PC-9 (cell line): ENCODE measurements at regions not wholly inside any gene's neighbourhood (a gene's known extent, or its start where the extent isn't known, plus 50 kb on each side); places are given as distances from the start of the nearest gene placed in this dataset.

ENCODE experiments used
- BruUV-seq: library from RNA; stranded (reverse); fragments of 400-500 nt; replicated peaks from 2 replicates; lab custom pipeline; 2021; lab: Mats Ljungman, UMichigan
- CTCF ChIA-PET: fragments of 300-600 bp; sonication (Branson Sonifier 250); formaldehyde crosslinking; loops from one replicate; lab custom pipeline; 2022; ENCODE audit warnings: antibody characterized with exemption; lab: Charles Lee
- POLR2A ChIA-PET: fragments of 300-600 bp; sonication (Branson Sonifier 250); formaldehyde crosslinking; loops from one replicate; lab custom pipeline; 2022; ENCODE audit warnings: antibody characterized with exemption; ENCODE audit not compliant: unreplicated experiment; lab: Charles Lee
- DNase-seq, 2 experiments: peaks; one replicate each; pipeline versions ENCODE4 v3.0.0 to v3.0.0-alpha.2; 2015 to 2022; ENCODE audit warnings: mixed read lengths in 1 of 2
- H2AFZ ChIP-seq: fragments of 200-600 bp; sonication (generic); 2 replicates; pipeline ENCODE4 v1.8.1; 2017; ENCODE audit warnings: antibody characterized with exemption
- H3F3A ChIP-seq: fragments of 200-600 bp; sonication (generic); 2 replicates; pipeline ENCODE4 v1.8.1; 2017; ENCODE audit warnings: antibody characterized with exemption, mild to moderate bottlenecking, low read depth; ENCODE audit not compliant: insufficient read depth
- H3K27ac ChIP-seq: fragments of 200-600 bp; sonication (generic); 2 replicates; pipeline ENCODE4 v1.6.1; 2016; ENCODE audit warnings: mixed run types
- H3K27me3 ChIP-seq: fragments of 200-600 bp; sonication (generic); 2 replicates; pipeline ENCODE4 v1.6.1; 2016; ENCODE audit warnings: low read depth, mixed run types; ENCODE audit not compliant: insufficient read depth
- H3K36me3 ChIP-seq: fragments of 200-600 bp; sonication (generic); 2 replicates; pipeline ENCODE4 v1.6.1; 2016; ENCODE audit warnings: low read depth, mixed run types
- H3K4me1 ChIP-seq: fragments of 200-600 bp; sonication (generic); replicated peaks from 2 replicates; pipeline ENCODE4 v1.6.1; 2016; ENCODE audit warnings: mixed run types; ENCODE audit not compliant: insufficient read depth
- H3K4me2 ChIP-seq: fragments of 200-600 bp; sonication (generic); 2 replicates; pipeline ENCODE4 v1.6.1; 2017; ENCODE audit warnings: mixed run types
- H3K4me3 ChIP-seq: fragments of 200-600 bp; sonication (generic); 2 replicates; pipeline ENCODE4 v1.6.1; 2016; ENCODE audit warnings: mixed run types
- H3K79me2 ChIP-seq: fragments of 200-600 bp; sonication (generic); 2 replicates; pipeline ENCODE4 v1.6.1; 2017; ENCODE audit warnings: low read depth, mixed run types
- H3K9me2 ChIP-seq: fragments of 200-600 bp; sonication (generic); 2 replicates; pipeline ENCODE4 v1.8.1; 2017; ENCODE audit warnings: mild to moderate bottlenecking; ENCODE audit not compliant: insufficient read depth
- H3K9me3 ChIP-seq: fragments of 200-600 bp; sonication (generic); 2 replicates; pipeline ENCODE4 v1.8.1; 2016; ENCODE audit warnings: low read depth; ENCODE audit not compliant: insufficient read depth
- H4K20me1 ChIP-seq: fragments of 200-600 bp; sonication (generic); 2 replicates; pipeline ENCODE4 v1.8.1; 2017; ENCODE audit not compliant: insufficient read depth
- EZH2 ChIP-seq: fragments of 200-600 bp; sonication (generic); IDR thresholded peaks from 2 replicates; pipeline ENCODE4 v1.8.0; 2017; ENCODE audit warnings: antibody characterized with exemption, low read depth
- intact Hi-C: fragments of 100-400 bp; cut with micrococcal nuclease; formaldehyde crosslinking; loops from one replicate; pipeline ENCODE4 v1.10.0; 2022; ENCODE audit not compliant: unreplicated experiment
- TF ChIP-seq, protein P1 (sequence below): fragments of 200-600 bp; sonication (generic); conservative IDR thresholded peaks from 2 replicates; pipeline ENCODE4 v1.6.1; 2017; ENCODE audit warnings: mixed run types, antibody characterized with exemption, mild to moderate bottlenecking, moderate library complexity

DNA sequence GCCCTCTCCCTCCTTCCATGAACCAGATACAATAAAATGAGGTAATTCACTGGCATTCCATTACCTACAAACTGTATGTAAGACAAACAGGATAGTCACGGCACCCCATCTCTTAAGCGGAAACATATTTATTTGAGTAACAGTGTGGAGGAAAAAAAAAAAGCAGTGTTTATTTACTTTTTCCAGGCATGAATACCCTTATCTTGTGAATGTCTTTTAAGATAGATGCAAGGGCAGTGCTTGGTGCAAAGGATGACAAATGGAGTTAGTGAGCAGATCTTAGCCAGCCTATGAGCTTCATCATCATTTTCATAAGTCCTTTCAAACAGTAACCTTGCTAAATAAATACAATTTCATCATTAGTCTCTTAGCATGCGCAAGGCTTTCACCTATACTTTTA, 1661.8 kb upstream of the SPRY2 start:
- Histone ChIP-seq H2AFZ (no peak overlapping the region), H3F3A (no peaks in the 10 kb centered on the region), H3K9me2 (no peaks in the 10 kb centered on the region), H3K27ac (no peak overlapping the region), H3K36me3 (no peaks in the 10 kb centered on the region), H3K9me3 (0 out of 2 replicates have a peak, but pooled peaks cover 4% of the 10 kb centered on the region), H3K4me3 (no peak overlapping the region), H3K4me1 (no peaks in the 10 kb centered on the region), H3K27me3 (no peaks in the 10 kb centered on the region), H3K4me2 (no peak overlapping the region), H4K20me1 (no peaks in the 10 kb centered on the region), H3K79me2 (no peaks in the 10 kb centered on the region)
- BruUV-seq: no TSS peak
- CTCF ChIA-PET: no interaction called here
- POLR2A ChIA-PET: no interaction called here
- DNase-seq: no peak
- no peak for TF ChIP-seq EZH2
- TF ChIP-seq, protein P1, sequence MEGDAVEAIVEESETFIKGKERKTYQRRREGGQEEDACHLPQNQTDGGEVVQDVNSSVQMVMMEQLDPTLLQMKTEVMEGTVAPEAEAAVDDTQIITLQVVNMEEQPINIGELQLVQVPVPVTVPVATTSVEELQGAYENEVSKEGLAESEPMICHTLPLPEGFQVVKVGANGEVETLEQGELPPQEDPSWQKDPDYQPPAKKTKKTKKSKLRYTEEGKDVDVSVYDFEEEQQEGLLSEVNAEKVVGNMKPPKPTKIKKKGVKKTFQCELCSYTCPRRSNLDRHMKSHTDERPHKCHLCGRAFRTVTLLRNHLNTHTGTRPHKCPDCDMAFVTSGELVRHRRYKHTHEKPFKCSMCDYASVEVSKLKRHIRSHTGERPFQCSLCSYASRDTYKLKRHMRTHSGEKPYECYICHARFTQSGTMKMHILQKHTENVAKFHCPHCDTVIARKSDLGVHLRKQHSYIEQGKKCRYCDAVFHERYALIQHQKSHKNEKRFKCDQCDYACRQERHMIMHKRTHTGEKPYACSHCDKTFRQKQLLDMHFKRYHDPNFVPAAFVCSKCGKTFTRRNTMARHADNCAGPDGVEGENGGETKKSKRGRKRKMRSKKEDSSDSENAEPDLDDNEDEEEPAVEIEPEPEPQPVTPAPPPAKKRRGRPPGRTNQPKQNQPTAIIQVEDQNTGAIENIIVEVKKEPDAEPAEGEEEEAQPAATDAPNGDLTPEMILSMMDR: no peak
- intact Hi-C loops: no loop called here

DNA sequence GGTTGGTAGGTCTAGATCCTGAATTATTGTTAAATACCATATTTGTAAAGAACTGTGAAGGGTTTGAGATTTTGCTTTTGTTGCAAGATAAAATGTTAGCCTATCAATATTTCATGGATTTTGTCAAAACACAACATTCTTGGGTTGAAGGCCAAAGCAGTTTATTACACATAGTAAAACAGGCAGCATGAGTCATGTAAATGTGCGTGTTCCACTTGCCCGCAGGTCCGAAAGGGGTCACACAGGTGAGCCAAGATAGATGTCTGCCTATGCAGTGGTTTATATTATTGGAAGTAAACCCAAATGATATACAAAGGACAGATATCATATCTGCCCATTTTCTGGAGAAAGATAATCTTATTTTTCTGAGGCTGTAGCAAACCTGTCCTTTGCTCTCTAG, 1654.4 kb upstream of the SPRY2 start:
- CTCF ChIA-PET: no interaction called here
- Histone ChIP-seq H3K4me2 (no peak overlapping the region), H3F3A (no peaks in the 10 kb centered on the region), H3K9me2 (no peaks in the 10 kb centered on the region), H3K36me3 (no peaks in the 10 kb centered on the region), H3K9me3 (no peaks in the 10 kb centered on the region), H2AFZ (no peak overlapping the region), H3K4me1 (no peaks in the 10 kb centered on the region), H3K27ac (no peak overlapping the region), H4K20me1 (no peaks in the 10 kb centered on the region), H3K79me2 (no peaks in the 10 kb centered on the region), H3K4me3 (no peak overlapping the region), H3K27me3 (no peaks in the 10 kb centered on the region)
- intact Hi-C loops: no loop called here
- POLR2A ChIA-PET: no interaction called here
- no TSS peak for BruUV-seq
- no peak for DNase-seq
- TF ChIP-seq, protein P1: no peak
- no peak for TF ChIP-seq EZH2

DNA sequence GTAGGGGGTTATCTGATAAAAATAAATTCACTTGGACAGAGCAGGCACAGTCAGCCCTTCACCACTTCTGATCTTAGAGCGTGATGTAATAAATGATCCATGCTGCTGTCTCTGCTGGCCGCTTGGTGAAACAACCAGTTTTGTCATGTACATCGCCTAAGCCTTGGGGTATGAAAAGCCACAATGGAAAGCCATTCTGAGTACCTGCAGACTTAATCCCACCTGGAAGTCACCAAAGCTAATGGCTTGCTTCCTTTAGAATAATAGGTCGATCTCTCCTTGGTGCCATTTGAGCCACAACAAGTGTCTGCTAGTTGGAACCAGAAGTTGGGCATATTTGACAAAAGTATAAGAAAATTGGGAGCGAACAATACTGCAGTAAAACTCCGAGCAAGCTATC, 1649.7 kb upstream of the SPRY2 start:
- Histone ChIP-seq H3K9me2 (no peaks in the 10 kb centered on the region), H3K27me3 (no peaks in the 10 kb centered on the region), H3K9me3 (no peaks in the 10 kb centered on the region), H3F3A (no peaks in the 10 kb centered on the region), H3K36me3 (no peaks in the 10 kb centered on the region), H3K4me1 (no peaks in the 10 kb centered on the region), H3K79me2 (no peaks in the 10 kb centered on the region), H2AFZ (no peak overlapping the region), H3K4me3 (no peak overlapping the region), H4K20me1 (no peaks in the 10 kb centered on the region), H3K27ac (no peak overlapping the region), H3K4me2 (no peak overlapping the region)
- ChIA-PET POLR2A (no interaction called here), CTCF (no interaction called here)
- no peak for DNase-seq
- intact Hi-C loops: no loop called here
- BruUV-seq: no TSS peak
- TF ChIP-seq EZH2: no peak
- TF ChIP-seq, protein P1: no peak
